ENCODE measurements at regions not wholly inside any gene's neighbourhood (a gene's known extent, or its start where the extent isn't known, plus 50 kb on each side); places are given as distances from the start of the nearest gene placed in this dataset.

- Histone ChIP-seq H3K9me2 (replicated peaks; ENCODE audit: insufficient read depth, low read length) (no peaks in the 10 kb centered on the region), H3K4me3 (ENCODE audit: insufficient read depth, low read length, poor library complexity, severe bottlenecking) (no peak overlapping the region), H3K79me2 (ENCODE audit: insufficient read depth, low read length) (no peaks in the 10 kb centered on the region), H3K36me3 (ENCODE audit: low read length) (no peaks in the 10 kb centered on the region), H3K9me3 (ENCODE audit: insufficient read depth, low read length) (no peaks in the 10 kb centered on the region), H3K9ac (ENCODE audit: low read length) (no peak overlapping the region), H3K4me2 (ENCODE audit: low read depth, low read length, poor library complexity, severe bottlenecking) (no peak overlapping the region), H3F3A (ENCODE audit: insufficient read depth) (no peaks in the 10 kb centered on the region), H2AFZ (ENCODE audit: low read depth, low read length, severe bottlenecking) (no peak overlapping the region), H4K20me1 (ENCODE audit: low read depth, low read length) (no peaks in the 10 kb centered on the region), H3K27ac (ENCODE audit: low read depth, low read length) (no peak overlapping the region), H3K27me3 (ENCODE audit: low read length) (no peaks in the 10 kb centered on the region)
- TF ChIP-seq CTCF (IDR thresholded peaks at IDR 0.05; ENCODE audit: insufficient read depth, low read length, poor library complexity, severe bottlenecking) (no peak), EZH2phosphoT487 (conservative IDR thresholded peaks at IDR 0.05; ENCODE audit: low read length) (no peak)
Measured at GRCh38 chr13:67935626-67936025, 705.5 kb upstream of the PCDH9 start.

GRCh38 chr13:67934617-67935330 lies 704.6 kb upstream of the PCDH9 start:
- Histone ChIP-seq H3K9me3 (ENCODE audit: insufficient read depth, low read length) (no peaks in the 10 kb centered on the region), H3K9me2 (replicated peaks; ENCODE audit: insufficient read depth, low read length) (no peaks in the 10 kb centered on the region), H3K79me2 (ENCODE audit: insufficient read depth, low read length) (no peaks in the 10 kb centered on the region), H3F3A (ENCODE audit: insufficient read depth) (no peaks in the 10 kb centered on the region), H3K4me3 (ENCODE audit: insufficient read depth, low read length, poor library complexity, severe bottlenecking) (no peak overlapping the region), H4K20me1 (ENCODE audit: low read depth, low read length) (no peaks in the 10 kb centered on the region), H3K36me3 (ENCODE audit: low read length) (no peaks in the 10 kb centered on the region), H3K4me2 (ENCODE audit: low read depth, low read length, poor library complexity, severe bottlenecking) (no peak overlapping the region), H3K9ac (ENCODE audit: low read length) (no peak overlapping the region), H3K27me3 (ENCODE audit: low read length) (no peaks in the 10 kb centered on the region), H2AFZ (ENCODE audit: low read depth, low read length, severe bottlenecking) (no peak overlapping the region), H3K27ac (ENCODE audit: low read depth, low read length) (no peak overlapping the region)
- TF ChIP-seq EZH2phosphoT487 (conservative IDR thresholded peaks at IDR 0.05; ENCODE audit: low read length) (no peak), CTCF (IDR thresholded peaks at IDR 0.05; ENCODE audit: insufficient read depth, low read length, poor library complexity, severe bottlenecking) (no peak)

GRCh38 chr13:67932991-67933390 lies 702.9 kb upstream of the PCDH9 start:
- Histone ChIP-seq H3K27me3 (ENCODE audit: low read length) (no peaks in the 10 kb centered on the region), H3K36me3 (ENCODE audit: low read length) (no peaks in the 10 kb centered on the region), H2AFZ (ENCODE audit: low read depth, low read length, severe bottlenecking) (peak overlapping the region; percentile 54), H3K9me2 (replicated peaks; ENCODE audit: insufficient read depth, low read length) (no peaks in the 10 kb centered on the region), H3K9me3 (ENCODE audit: insufficient read depth, low read length) (no peaks in the 10 kb centered on the region), H3K4me3 (ENCODE audit: insufficient read depth, low read length, poor library complexity, severe bottlenecking) (no peak overlapping the region), H3F3A (ENCODE audit: insufficient read depth) (no peaks in the 10 kb centered on the region), H3K4me2 (ENCODE audit: low read depth, low read length, poor library complexity, severe bottlenecking) (no peak overlapping the region), H3K27ac (ENCODE audit: low read depth, low read length) (no peak overlapping the region), H3K9ac (ENCODE audit: low read length) (no peak overlapping the region), H4K20me1 (ENCODE audit: low read depth, low read length) (no peaks in the 10 kb centered on the region), H3K79me2 (ENCODE audit: insufficient read depth, low read length) (no peaks in the 10 kb centered on the region)
- TF ChIP-seq CTCF (IDR thresholded peaks at IDR 0.05; ENCODE audit: insufficient read depth, low read length, poor library complexity, severe bottlenecking) (no peak), EZH2phosphoT487 (conservative IDR thresholded peaks at IDR 0.05; ENCODE audit: low read length) (no peak)
